PC-9 (cell line): ENCODE measurements at regions not wholly inside any gene's neighbourhood (a gene's known extent, or its start where the extent isn't known, plus 50 kb on each side); places are given as distances from the start of the nearest gene placed in this dataset.

Source experiments
- EZH2 ChIP-seq: fragments of 200-600 bp; sonication (generic); IDR thresholded peaks from 2 replicates; pipeline ENCODE4 v1.8.0; 2017; ENCODE audit warnings: antibody characterized with exemption, low read depth
- TF ChIP-seq, protein P1 (sequence below): fragments of 200-600 bp; sonication (generic); conservative IDR thresholded peaks from 2 replicates; pipeline ENCODE4 v1.6.1; 2017; ENCODE audit warnings: mixed run types, antibody characterized with exemption, mild to moderate bottlenecking, moderate library complexity

DNA sequence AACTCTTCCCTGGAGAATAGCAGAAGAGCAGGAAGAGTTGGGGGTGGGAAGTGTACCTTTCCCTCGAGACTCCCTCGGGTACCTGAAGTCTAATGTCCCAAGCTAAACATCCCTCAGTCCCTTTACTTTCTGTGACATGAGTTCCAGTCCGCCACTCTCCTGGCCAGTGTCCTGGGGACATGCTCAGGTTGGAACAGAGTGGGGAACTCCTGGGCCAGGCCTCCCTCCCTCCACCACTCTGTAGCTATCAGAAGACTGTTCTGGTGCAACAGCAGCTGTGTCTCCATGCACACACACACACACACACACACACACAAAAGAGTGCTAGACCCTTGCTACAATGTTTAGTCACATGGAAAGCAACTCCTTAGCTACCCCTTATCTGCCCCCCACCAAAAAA, 155.0 kb upstream of the HES1 start:
- TF ChIP-seq, protein P1, sequence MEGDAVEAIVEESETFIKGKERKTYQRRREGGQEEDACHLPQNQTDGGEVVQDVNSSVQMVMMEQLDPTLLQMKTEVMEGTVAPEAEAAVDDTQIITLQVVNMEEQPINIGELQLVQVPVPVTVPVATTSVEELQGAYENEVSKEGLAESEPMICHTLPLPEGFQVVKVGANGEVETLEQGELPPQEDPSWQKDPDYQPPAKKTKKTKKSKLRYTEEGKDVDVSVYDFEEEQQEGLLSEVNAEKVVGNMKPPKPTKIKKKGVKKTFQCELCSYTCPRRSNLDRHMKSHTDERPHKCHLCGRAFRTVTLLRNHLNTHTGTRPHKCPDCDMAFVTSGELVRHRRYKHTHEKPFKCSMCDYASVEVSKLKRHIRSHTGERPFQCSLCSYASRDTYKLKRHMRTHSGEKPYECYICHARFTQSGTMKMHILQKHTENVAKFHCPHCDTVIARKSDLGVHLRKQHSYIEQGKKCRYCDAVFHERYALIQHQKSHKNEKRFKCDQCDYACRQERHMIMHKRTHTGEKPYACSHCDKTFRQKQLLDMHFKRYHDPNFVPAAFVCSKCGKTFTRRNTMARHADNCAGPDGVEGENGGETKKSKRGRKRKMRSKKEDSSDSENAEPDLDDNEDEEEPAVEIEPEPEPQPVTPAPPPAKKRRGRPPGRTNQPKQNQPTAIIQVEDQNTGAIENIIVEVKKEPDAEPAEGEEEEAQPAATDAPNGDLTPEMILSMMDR, result no peak
- TF ChIP-seq EZH2, result no peak
